SK-N-MC (cell line): ENCODE measurements at regions not wholly inside any gene's neighbourhood (a gene's known extent, or its start where the extent isn't known, plus 50 kb on each side); places are given as distances from the start of the nearest gene placed in this dataset.

Experiments used
- DNase-seq: peaks from one replicate; pipeline ENCODE4 v3.0.0-alpha.2; 2011; ENCODE audit warnings: low read depth, low spot score
- H3K27ac ChIP-seq: fragments of 200-600 bp; sonication (generic); 2 replicates; pipeline ENCODE4 v1.5.1; 2016; ENCODE audit warnings: mixed run types
- H3K36me3 ChIP-seq: fragments of 200-600 bp; sonication (generic); 2 replicates; pipeline ENCODE4 v1.6.1; 2017; ENCODE audit warnings: antibody characterized with exemption, low read length, mixed read lengths; ENCODE audit not compliant: insufficient read depth
- H3K4me3 ChIP-seq: fragments of 200-600 bp; sonication (generic); 2 replicates; pipeline ENCODE4 v1.5.1; 2016
- H3K9ac ChIP-seq: fragments of 200-600 bp; sonication (generic); 2 replicates; pipeline ENCODE4 v1.8.0; 2017; ENCODE audit warnings: mixed run types, mixed read lengths; ENCODE audit not compliant: insufficient read length
- H3K9me3 ChIP-seq: fragments of 200-600 bp; sonication (generic); 2 replicates; pipeline ENCODE4 v1.6.1; 2017; ENCODE audit warnings: low read depth, mild to moderate bottlenecking, antibody characterized with exemption, low read length, moderate library complexity, mixed read lengths
- EZH2 ChIP-seq: fragments of 200-600 bp; sonication (generic); IDR thresholded peaks from one replicate; pipeline ENCODE4 v1.6.1; 2017; ENCODE audit warnings: antibody characterized with exemption
- FOXP2 ChIP-seq: optimal IDR thresholded peaks from 2 replicates; pipeline ENCODE3; 2011; ENCODE audit warnings: mild to moderate bottlenecking, moderate library complexity; ENCODE audit not compliant: insufficient read depth; ENCODE audit errors: extremely low read length, control extremely low read depth
- POLR2AphosphoS5 ChIP-seq: IDR thresholded peaks from 2 replicates; pipeline ENCODE4 v1.6.1; 2012; ENCODE audit warnings: mild to moderate bottlenecking, low read depth, low read length, borderline replicate concordance

DNA sequence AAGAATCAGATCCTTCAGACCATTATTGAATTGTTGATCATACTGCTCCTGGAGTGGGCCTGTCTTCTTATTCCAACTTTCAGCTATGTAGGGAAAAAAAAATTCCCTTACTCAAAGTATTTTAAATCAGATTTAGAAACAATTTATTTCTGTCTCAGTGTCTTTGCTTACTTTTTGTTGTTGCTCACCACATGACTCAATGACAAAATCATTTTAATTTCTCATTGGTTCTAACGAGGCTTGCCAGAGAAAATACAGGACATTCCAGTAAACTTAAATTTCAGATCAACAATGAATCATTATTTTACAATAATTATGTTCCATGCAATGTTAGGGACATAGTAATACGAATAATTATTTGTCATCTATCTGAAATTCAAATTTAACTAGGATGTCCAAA lies 748.5 kb upstream of the CBLB start:
- peaks cover 5% of the 10 kb centered on the region; the same call in 1 of the 2 replicates for H3K9me3 ChIP-seq
- no peak overlapping the region for H3K9ac ChIP-seq
- no peaks in the 10 kb centered on the region for H3K36me3 ChIP-seq
- no peak for DNase-seq
- TF ChIP-seq POLR2AphosphoS5 (no peak), EZH2 (no peak), FOXP2 (no peak)
- no peak overlapping the region for H3K27ac ChIP-seq
- H3K4me3 ChIP-seq, result no peak overlapping the region

DNA sequence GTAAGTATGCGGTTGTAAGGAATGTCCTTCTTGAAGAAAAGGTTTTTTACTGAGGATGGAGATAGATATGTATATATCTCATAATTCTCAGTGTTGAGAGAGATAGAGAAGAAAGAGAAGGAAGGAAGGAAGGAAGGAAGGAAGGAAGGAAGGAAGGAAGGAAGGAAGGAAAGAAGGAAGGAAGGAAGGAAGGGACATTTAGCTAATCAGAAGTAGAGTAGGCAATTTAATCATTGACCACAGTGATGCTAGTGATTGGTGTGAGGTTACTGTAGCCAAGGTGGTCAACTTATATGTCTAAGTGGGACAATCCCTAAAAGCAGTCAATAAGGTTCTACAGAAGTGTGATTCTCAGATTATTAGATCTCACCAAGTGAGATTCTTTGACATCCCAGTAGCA lies 751.8 kb upstream of the CBLB start:
- no peaks in the 10 kb centered on the region; the same call in 1 of the 2 replicates for H3K36me3 ChIP-seq
- peaks cover 24% of the 10 kb centered on the region; the same call in 1 of the 2 replicates for H3K9me3 ChIP-seq
- peak overlapping the region; percentile 86 for H3K27ac ChIP-seq
- no peak for DNase-seq
- no peak overlapping the region for H3K9ac ChIP-seq
- TF ChIP-seq POLR2AphosphoS5, result peak; percentile 69; the same call in 1 of the 2 replicates
- TF ChIP-seq FOXP2, result no peak
- H3K4me3 ChIP-seq, result no peak overlapping the region

DNA sequence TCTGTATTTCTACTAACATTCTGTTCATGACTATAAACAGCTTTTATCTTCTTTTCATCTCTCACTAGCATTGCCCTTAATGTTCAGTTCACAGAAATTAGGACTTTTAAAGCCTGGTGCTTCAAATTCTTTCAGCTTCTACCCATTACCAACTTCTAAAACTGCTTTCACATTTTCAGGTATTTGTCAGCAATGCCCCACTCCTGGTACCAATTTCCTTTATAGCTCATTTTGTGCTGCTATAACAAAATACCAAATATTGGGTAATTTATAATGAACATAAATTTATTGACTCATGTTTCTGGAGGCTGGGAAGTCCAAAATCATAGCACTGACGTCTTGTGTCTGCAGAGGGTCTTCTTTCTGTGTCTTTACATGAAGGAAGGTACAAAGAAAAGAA lies 753.1 kb upstream of the CCDC54 start:
- Histone ChIP-seq H3K9ac (no peak overlapping the region), H3K27ac (no peak overlapping the region), H3K9me3 (peaks cover 26% of the 10 kb centered on the region; the same call in 1 of the 2 replicates), H3K4me3 (no peak overlapping the region), H3K36me3 (no peaks in the 10 kb centered on the region; the same call in 1 of the 2 replicates)
- DNase-seq, result no peak
- TF ChIP-seq FOXP2, result no peak
- no peak for TF ChIP-seq EZH2
- no peak for TF ChIP-seq POLR2AphosphoS5

DNA sequence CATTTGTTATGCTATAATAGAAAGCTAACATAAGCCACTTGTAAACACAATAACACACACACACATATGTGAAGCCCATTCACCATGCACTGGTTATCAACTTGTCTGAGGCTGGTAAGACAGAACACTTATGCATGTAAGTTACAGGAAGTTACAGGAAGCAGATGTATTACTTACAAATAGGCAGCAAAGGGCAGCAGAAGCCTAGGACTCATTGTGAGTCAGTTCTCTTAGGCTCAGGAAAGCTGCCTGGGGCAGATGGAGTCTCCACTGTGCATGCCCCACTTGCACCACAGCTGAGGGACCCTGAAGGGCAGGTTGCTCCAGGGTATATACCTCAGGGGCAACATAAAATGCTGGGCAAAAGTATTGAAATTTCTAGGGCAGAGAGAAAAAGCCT lies 748.8 kb upstream of the CCDC54 start:
- peak; percentile 64 for TF ChIP-seq FOXP2
- TF ChIP-seq EZH2, result no peak
- no peaks in the 10 kb centered on the region; the same call in 1 of the 2 replicates for H3K36me3 ChIP-seq
- H3K9me3 ChIP-seq, result peaks cover 16% of the 10 kb centered on the region; the same call in 1 of the 2 replicates
- H3K9ac ChIP-seq, result peak overlapping the region; percentile 67
- H3K27ac ChIP-seq, result peak overlapping the region; percentile 90
- no peak for DNase-seq
- H3K4me3 ChIP-seq, result peak overlapping the region; percentile 47

DNA sequence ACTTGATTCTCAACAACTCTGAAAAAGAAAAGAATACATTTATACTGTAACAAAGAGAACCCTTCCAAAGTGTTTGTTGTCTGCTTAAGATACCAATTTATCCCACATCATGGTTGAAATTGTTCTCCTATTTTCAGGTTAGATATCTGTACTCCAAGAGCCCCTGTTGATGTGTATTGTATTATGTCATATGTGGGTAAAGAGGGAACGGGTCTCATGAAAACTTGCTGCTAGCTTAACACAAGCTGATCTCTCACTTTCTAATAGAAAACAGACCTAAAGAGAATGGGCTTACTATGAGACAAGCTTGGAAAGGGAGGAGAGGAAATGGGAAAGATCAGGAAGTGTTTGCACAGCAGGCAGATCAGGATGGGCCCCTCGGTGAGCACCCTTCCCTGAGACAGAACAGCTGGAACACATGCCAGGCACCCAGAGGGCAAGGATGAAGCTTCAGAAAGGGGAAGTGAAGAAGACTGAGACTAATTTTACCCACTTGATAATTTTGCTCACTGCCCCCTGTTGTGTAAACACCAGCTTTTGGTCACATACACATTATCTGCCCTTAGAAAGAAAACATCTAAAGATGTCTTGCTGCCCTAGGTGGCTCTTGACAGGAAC lies 747.9 kb upstream of the CCDC54 start:
- H3K27ac ChIP-seq, result peak overlapping the region; percentile 90
- TF ChIP-seq FOXP2 (peak; percentile 76), POLR2AphosphoS5 (peak; percentile 71; the same call in 1 of the 2 replicates), EZH2 (no peak)
- peak; percentile 96 for DNase-seq
- H3K9ac ChIP-seq, result peak overlapping the region; percentile 67
- no peaks in the 10 kb centered on the region; the same call in 1 of the 2 replicates for H3K36me3 ChIP-seq
- peaks cover 7% of the 10 kb centered on the region; the same call in 1 of the 2 replicates for H3K9me3 ChIP-seq
- H3K4me3 ChIP-seq, result peak overlapping the region; percentile 47

DNA sequence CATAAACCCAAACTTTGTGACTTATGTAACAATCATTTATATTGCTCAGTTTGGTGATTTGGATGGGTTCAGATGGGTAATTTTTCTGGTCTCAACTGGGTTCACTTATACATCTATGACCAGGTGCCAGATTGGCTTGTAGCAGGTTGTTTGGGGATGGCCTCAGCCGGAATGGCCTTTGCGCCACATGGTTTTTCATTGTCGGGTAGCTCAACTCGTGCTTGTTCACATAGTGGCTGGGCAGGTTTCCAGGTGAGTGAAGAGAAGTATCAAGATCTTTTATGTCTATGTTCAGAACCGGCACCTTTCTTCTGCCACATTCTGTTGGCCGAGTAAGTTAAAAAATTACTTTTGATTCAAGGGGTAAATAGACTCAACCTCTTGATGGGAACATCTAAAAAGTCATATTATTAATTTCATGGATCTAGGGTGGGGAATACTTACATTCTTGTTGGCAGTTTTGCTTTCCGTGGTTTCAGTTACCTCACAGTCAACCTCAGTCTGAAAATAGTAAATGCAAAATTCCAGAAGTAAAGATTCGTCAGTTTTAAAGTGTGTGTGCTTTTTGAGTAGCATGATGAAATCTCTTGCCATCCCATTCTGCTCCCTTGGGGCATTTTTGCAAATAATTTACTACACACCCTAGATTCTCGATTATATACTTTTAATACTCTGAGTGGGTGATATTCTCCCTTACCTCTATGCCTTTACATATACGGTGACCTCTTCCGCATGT lies 745.7 kb upstream of the CCDC54 start:
- Histone ChIP-seq H3K9me3 (no peaks in the 10 kb centered on the region), H3K9ac (no peak overlapping the region), H3K27ac (peak overlapping the region; percentile 68), H3K36me3 (no peaks in the 10 kb centered on the region), H3K4me3 (peak overlapping the region; percentile 5; the same call in 1 of the 2 replicates)
- DNase-seq, result no peak
- TF ChIP-seq FOXP2 (no peak), EZH2 (no peak), POLR2AphosphoS5 (no peak)

DNA sequence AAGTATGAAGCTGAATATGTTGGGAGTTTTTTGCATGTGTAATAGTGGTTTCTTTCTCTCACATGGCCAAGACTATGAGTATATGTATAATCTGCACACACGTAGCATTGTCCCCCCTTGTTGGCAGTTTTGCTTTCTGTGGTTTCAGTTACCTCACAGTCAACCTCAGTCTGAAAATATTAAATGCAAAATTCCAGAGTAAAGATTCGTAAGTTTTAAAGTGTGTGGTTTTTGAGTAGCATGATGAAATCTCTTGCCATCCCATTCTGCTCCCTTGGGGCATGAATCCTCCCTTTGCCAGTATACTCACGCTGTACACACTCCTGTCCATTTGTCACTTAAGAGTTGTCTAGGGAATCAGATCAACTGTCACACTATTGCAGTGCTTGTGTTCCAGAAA lies 742.0 kb upstream of the CCDC54 start:
- H3K9me3 ChIP-seq, result no peaks in the 10 kb centered on the region
- peak overlapping the region; percentile 91 for H3K27ac ChIP-seq
- no peaks in the 10 kb centered on the region for H3K36me3 ChIP-seq
- DNase-seq, result peak; percentile 87
- peak overlapping the region; percentile 68 for H3K9ac ChIP-seq
- H3K4me3 ChIP-seq, result peak overlapping the region; percentile 44
- TF ChIP-seq FOXP2, result no peak
- TF ChIP-seq EZH2, result no peak
- TF ChIP-seq POLR2AphosphoS5, result no peak; the same call in 1 of the 2 replicates

DNA sequence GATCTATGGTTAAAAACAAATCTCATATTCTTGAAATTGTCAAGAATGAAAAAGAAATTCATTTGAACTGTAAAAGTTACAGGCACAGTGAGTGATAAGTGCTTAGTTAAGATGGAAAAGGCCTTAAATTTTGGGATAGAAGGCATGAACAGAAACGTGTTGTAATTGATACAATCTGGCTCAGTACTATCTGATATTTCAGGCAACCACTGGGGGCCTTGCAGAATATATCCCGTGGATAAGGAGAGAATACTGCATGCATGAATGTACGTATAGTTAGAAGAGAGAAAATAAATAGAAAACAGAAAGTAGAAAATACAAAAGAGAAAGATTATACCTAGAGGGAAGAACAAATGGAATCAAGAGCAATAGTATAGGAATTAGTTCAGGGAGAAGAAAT lies 741.4 kb upstream of the CCDC54 start:
- TF ChIP-seq POLR2AphosphoS5 (no peak), EZH2 (no peak), FOXP2 (no peak)
- peak overlapping the region; percentile 43 for H3K9ac ChIP-seq
- H3K27ac ChIP-seq, result peak overlapping the region; percentile 91
- no peaks in the 10 kb centered on the region for H3K9me3 ChIP-seq
- no peaks in the 10 kb centered on the region for H3K36me3 ChIP-seq
- no peak for DNase-seq
- H3K4me3 ChIP-seq, result peak overlapping the region; percentile 44
